Thymus (tissue), 11 donors: ENCODE measurements at regions not wholly inside any gene's neighbourhood (a gene's known extent, or its start where the extent isn't known, plus 50 kb on each side); places are given as distances from the start of the nearest gene placed in this dataset.

Source experiments
- DNase-seq, 9 donors: peaks; one replicate each; pipeline ENCODE4 v3.0.0-alpha.2; 2013; ENCODE audit warnings: low spot score in 9 of 9, low read depth in 6 of 9, missing footprints in 1 of 9
- H3K27ac ChIP-seq, 2 donors: one replicate each; pipeline ENCODE4 v1.5.1; 2013; ENCODE audit warnings: control low read depth in 1 of 2, low read depth in 1 of 2, low read length in 1 of 2, mild to moderate bottlenecking in 1 of 2, moderate library complexity in 1 of 2
- H3K27me3 ChIP-seq, 2 donors: one replicate each; pipeline ENCODE4 v1.5.1; 2013; ENCODE audit warnings: low read length in 1 of 2; ENCODE audit not compliant: control insufficient read depth in 2 of 2, insufficient read depth in 1 of 2
- H3K36me3 ChIP-seq, 2 donors: one replicate each; pipeline ENCODE4 v1.5.1; 2013; ENCODE audit warnings: low read length in 1 of 2, mild to moderate bottlenecking in 1 of 2, moderate library complexity in 1 of 2; ENCODE audit not compliant: control insufficient read depth in 2 of 2, insufficient read depth in 2 of 2
- H3K4me1 ChIP-seq, 2 donors: one replicate each; pipeline ENCODE4 v1.5.1; 2013; ENCODE audit warnings: low read length in 2 of 2; ENCODE audit not compliant: control insufficient read depth in 2 of 2, insufficient read depth in 2 of 2
- H3K4me3 ChIP-seq, 2 donors: one replicate each; pipeline ENCODE4 v1.5.1; 2013; ENCODE audit warnings: low read length in 2 of 2, control low read depth in 1 of 2, mild to moderate bottlenecking in 1 of 2
- H3K9me3 ChIP-seq, 2 donors: one replicate each; pipeline ENCODE4 v1.5.1; 2013; ENCODE audit warnings: low read length in 1 of 2, mild to moderate bottlenecking in 1 of 2; ENCODE audit not compliant: control insufficient read depth in 2 of 2, insufficient read depth in 1 of 2
- WGBS: extraction: QIAGEN DNeasy Blood & Tissue Kit; methylation state at CpG from one replicate; pipeline ENCODE4 v1.1.7; 2013; 5-methylcytosine and 5-hydroxymethylcytosine counted together
- donor health status: healthy.

DNA sequence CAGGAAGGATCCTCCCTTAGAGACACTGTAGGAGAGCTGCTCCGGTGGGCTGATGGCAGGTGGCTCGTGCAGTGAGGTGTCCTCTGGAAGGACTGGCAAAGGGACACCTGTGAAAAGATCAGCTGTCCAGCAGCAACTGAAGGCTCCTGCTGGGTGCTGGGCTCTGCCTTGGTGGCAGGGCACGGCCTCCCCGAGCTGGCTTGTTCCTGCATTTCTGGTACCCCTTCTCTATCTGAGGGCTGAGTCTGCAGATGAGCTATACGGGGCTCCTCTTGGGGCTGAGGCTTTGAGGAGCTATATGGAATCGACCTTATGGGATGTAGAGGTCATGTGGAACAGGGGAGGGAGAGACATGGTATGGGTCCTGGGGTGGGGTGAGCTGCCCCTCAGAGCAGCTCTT, 875.8 kb downstream of the BRD1 start:
- no peaks in the 10 kb centered on the region for H3K9me3 ChIP-seq
- no peak for DNase-seq
- no peak overlapping the region for H3K27ac ChIP-seq
- no peaks in the 10 kb centered on the region for H3K36me3 ChIP-seq
- WGBS = 90% methylated on average over 6 of the region's 6 CpGs
- no peaks in the 10 kb centered on the region for H3K27me3 ChIP-seq
- no peaks in the 10 kb centered on the region for H3K4me1 ChIP-seq
- no peak overlapping the region for H3K4me3 ChIP-seq

DNA sequence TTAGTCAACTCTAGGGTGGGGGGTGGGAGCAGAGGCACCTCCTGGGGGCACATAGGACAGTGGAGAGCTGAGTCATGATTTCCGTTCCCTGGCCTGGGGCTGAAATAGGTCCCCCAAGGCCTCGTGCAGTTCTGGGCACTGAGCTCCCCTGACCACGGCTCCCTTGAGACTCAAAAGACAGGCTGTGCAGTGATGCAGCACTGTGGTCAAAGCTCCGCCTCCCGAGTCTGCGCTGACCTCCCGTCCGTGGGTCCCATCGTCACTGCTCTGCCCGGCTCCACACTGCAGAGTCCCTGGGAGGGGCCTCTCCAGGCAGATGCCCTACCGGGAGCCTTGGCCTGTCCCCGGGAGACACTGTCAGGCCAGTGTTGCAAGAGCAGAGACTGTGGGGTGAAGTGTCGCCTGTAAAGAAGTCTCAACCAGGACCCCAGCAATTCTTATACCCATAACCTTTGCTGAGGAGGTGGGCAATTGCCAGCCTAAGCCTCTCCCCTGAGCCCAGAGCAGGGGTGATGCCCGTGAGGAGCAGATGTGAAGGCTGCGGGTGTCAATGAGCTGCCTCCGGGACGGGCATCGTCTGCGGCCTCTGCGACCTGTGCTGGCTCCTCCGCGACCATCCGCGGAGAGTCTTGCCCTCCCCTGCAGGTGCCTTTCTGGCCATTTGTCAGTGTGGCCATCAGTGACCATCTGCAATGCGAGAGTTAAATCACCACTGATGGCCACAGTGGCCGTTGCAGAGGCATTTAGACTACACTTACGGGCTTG, 877.3 kb downstream of the BRD1 start:
- WGBS = 83% methylated on average over 27 of the region's 27 CpGs

GRCh38 chr22:48949375-48950149, 878.1 kb downstream of the BRD1 start:
- DNase-seq = no peak
- H3K27ac ChIP-seq = no peak overlapping the region
- H3K4me1 ChIP-seq = no peaks in the 10 kb centered on the region
- no peaks in the 10 kb centered on the region for H3K9me3 ChIP-seq
- no peaks in the 10 kb centered on the region for H3K27me3 ChIP-seq
- H3K4me3 ChIP-seq = no peak overlapping the region
- no peaks in the 10 kb centered on the region for H3K36me3 ChIP-seq
- 86% methylated on average over 18 of the region's 18 CpGs for WGBS

More for the DNA sequence above, 877.3 kb downstream of the BRD1 start:
- Histone ChIP-seq H3K9me3 (no peaks in the 10 kb centered on the region), H3K27ac (no peak overlapping the region), H3K36me3 (no peaks in the 10 kb centered on the region), H3K4me3 (no peak overlapping the region), H3K27me3 (no peaks in the 10 kb centered on the region), H3K4me1 (no peaks in the 10 kb centered on the region)
- no peak for DNase-seq

DNA sequence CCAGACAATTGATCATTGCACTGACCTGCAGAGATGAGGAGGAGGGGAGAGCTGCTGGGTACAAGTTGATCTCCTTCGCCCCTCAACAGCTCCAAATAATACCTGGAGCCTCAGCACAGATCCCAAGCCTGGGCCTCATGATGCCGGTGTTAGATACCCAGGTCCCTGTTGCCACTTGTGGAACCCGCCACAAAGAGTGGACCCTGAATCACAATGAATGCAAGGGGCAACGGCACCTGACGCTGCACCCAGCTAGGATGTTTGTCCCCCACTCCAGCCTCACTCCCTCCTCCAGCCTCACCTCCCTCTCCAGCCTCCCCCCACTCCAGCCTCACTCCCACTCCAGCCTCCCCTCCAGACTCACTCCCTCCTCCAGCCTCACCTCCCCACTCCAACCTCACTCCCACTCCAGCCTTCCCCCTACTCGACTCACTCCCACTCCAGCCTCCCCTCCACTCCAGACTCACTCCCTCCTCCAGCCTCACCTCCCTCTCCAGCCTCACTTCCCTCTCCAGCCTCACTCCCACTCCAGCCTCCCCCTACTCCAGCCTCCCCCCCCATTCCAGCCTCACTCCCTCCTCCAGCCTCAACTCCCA, 879.0 kb downstream of the BRD1 start:
- Histone ChIP-seq H3K4me3 (no peak overlapping the region), H3K9me3 (no peaks in the 10 kb centered on the region), H3K4me1 (no peaks in the 10 kb centered on the region), H3K27ac (no peak overlapping the region), H3K27me3 (no peaks in the 10 kb centered on the region), H3K36me3 (no peaks in the 10 kb centered on the region)
- no peak for DNase-seq
- WGBS = 95% methylated on average over 6 of the region's 6 CpGs

DNA sequence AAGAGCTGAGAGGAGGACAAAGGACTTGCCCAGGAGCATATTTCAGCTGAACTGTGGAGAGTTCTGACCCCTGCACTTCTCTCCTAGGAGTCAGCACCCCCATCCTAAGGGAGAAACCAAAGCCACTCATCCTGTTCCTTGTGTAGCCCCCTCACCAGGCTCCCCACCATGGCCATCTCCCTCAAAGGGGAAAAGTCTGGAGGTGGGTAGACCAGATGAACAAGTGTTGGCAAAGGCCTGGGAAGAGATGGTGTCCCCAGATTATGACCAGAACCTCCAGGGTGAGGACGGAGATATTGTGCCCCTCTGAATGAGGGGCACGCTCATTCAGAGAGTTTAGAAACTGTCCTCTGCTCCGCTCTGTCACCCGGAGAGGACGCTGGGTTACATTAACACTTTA, 880.0 kb downstream of the BRD1 start:
- Histone ChIP-seq H3K27ac (no peak overlapping the region), H3K36me3 (no peaks in the 10 kb centered on the region), H3K4me3 (no peak overlapping the region), H3K4me1 (no peaks in the 10 kb centered on the region), H3K27me3 (no peaks in the 10 kb centered on the region), H3K9me3 (no peaks in the 10 kb centered on the region)
- 88% methylated on average over 5 of the region's 5 CpGs for WGBS
- no peak for DNase-seq

- Histone ChIP-seq H3K4me3 (no peak overlapping the region), H3K4me1 (no peaks in the 10 kb centered on the region), H3K36me3 (no peaks in the 10 kb centered on the region), H3K9me3 (no peaks in the 10 kb centered on the region), H3K27ac (no peak overlapping the region), H3K27me3 (no peaks in the 10 kb centered on the region)
- DNase-seq = no peak
- WGBS = 93% methylated on average over 22 of the region's 22 CpGs
Measured at GRCh38 chr22:48945621-48946458, 881.8 kb downstream of the BRD1 start.

- Histone ChIP-seq H3K36me3 (no peaks in the 10 kb centered on the region), H3K4me1 (no peaks in the 10 kb centered on the region), H3K27me3 (no peaks in the 10 kb centered on the region), H3K4me3 (no peak overlapping the region), H3K9me3 (no peaks in the 10 kb centered on the region), H3K27ac (no peak overlapping the region)
- 88% methylated on average over 38 of the region's 38 CpGs for WGBS
- DNase-seq = no peak
Measured at GRCh38 chr22:48944751-48945620, 882.7 kb downstream of the BRD1 start.

DNA sequence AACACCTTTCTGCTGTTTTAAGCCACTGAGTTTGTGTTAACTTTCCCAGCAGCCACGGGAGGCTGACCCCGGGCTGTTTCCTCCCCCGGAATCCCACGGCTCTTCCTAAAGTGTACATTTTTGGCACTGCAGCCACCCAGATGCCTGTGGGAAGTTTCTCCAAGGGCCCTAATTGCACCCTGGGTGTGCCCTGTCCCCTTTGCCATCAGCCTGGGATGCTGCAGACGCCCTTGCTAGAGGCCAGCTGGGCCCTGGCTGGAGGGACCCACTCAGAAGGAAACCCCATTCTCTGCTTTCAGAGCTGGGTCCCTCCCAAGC, 883.3 kb downstream of the BRD1 start:
- 91% methylated on average over 5 of the region's 5 CpGs for WGBS
- H3K4me3 ChIP-seq = no peak overlapping the region
- DNase-seq = no peak

More for the DNA sequence above, 883.3 kb downstream of the BRD1 start:
- Histone ChIP-seq H3K27ac (no peak overlapping the region), H3K27me3 (no peaks in the 10 kb centered on the region), H3K9me3 (no peaks in the 10 kb centered on the region), H3K36me3 (no peaks in the 10 kb centered on the region), H3K4me1 (no peaks in the 10 kb centered on the region)
